ENCODE measurements at regions not wholly inside any gene's neighbourhood (a gene's known extent, or its start where the extent isn't known, plus 50 kb on each side); places are given as distances from the start of the nearest gene placed in this dataset.

DNA sequence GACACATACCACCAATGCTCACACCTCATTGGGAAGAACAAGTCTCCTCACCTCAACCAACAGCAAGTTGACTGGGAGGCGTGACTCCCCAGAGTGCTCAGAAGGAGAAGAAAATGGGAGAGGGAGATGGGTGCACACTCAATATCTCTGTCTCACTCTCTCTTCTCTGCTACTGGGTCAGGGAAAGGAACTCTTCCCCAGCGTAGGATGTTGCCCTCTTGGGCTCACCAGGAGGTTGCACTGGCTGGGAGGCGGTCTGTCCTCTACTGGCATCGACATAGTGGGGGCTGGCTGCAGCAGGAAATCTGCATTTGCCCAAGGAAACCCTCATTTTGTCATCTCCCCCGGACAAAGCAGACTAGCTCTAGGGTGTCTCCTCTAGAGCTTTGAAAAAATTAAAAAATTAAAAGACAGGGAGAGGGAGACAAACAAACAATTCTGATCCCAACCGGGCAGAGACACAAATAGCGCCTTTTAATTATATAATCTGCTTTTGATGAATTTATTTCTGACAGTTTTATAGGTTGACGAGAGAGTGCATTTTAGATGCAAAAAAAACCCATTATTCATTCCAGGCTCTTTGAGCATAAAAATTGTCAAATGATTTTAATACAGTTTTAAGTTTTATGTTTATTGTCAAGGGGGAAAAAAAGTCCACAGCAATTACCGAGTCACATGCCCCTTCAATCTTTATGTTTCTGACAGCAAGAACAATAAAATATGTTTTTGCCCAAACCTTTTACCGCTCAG, 179.3 kb upstream of the MVB12B start (continued):
- no peak for TF ChIP-seq PPARA (CRISPR knock-in tag; IDR thresholded peaks at IDR 0.05; ENCODE audit: borderline replicate concordance)

DNA sequence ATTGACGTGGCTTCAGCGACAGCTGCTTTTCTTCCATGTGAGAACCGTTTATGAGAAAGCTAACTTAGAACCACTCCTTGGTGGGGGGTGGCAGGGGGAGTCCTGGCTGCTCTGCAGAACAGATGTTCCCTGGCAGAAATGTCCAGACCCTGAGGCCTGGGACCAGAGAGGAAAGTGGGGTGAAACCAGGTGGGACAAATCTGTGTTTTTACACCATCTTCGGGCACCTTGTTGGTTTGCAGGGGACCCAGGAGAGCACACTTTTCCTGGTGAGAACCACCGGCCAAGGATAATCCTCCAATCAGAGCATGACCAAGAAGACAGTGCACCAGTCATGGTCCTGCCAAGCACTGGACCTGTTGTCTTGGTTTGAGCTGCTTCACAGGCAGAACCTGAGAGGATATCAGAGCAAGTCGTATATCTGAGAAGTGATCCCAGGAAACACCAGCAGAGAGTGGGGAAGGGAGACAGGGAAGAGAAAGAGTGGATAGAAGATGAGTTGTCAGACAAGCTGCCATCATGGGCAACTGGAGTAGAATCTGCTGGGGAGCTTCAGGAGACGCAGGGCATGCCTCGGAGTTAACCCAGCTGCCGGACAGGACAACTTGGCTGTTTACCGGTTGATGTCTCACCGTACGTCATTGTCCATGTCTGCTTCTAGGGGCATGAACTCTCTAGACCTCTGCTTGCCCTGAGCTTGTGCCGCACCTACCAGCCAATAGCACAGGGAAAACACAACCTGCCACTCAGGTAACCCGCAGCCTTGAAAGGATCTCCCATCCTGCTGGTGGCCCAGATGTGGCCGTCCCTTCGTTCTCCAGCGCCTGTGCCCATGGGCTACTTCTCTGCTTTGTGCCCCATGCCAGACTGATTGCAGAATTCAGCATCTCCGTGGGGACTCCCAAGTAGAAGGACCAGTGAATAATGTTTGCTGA, 178.4 kb upstream of the MVB12B start:
- ATAC-seq, result no peak
- TF ChIP-seq ZC3H10 (CRISPR knock-in tag; IDR thresholded peaks at IDR 0.05) (no peak), ARNTL (CRISPR knock-in tag; IDR thresholded peaks at IDR 0.05; ENCODE audit: borderline replicate concordance, low read depth) (no peak), TCF4 (CRISPR knock-in tag; IDR thresholded peaks at IDR 0.05; ENCODE audit: borderline replicate concordance) (no peak)

DNA sequence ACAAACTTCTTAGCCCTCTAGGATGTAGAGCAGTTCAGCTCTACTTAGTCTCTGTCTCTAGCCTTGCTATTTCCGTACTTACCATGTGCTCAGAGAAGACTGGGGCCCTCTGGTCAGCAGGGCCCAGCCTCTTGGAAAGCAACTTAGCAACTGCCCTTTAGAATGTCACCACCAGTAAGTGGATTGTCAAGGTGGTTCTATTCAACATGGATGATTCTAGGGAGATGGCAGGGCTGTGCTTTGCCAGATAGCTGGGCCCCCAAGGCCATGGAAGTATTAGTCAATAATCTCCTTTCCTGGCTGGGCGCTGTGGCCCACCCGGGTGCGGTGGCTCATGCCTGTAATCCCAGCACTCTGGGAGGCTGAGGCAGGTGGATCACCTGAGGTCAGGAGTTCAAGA, 177.6 kb upstream of the MVB12B start:
- no peak for ATAC-seq
- no peak for TF ChIP-seq TCF4 (CRISPR knock-in tag; IDR thresholded peaks at IDR 0.05; ENCODE audit: borderline replicate concordance)
- TF ChIP-seq TOX (CRISPR knock-in tag; IDR thresholded peaks at IDR 0.05; ENCODE audit: borderline replicate concordance), result no peak
- no peak for TF ChIP-seq ESRRG (CRISPR knock-in tag; IDR thresholded peaks at IDR 0.05)
- no peak for TF ChIP-seq ZC3H10 (CRISPR knock-in tag; IDR thresholded peaks at IDR 0.05)
- no peak for TF ChIP-seq RARB (CRISPR knock-in tag; IDR thresholded peaks at IDR 0.05)
- no peak for TF ChIP-seq CSDC2 (CRISPR knock-in tag; IDR thresholded peaks at IDR 0.05)
- TF ChIP-seq, protein P1, sequence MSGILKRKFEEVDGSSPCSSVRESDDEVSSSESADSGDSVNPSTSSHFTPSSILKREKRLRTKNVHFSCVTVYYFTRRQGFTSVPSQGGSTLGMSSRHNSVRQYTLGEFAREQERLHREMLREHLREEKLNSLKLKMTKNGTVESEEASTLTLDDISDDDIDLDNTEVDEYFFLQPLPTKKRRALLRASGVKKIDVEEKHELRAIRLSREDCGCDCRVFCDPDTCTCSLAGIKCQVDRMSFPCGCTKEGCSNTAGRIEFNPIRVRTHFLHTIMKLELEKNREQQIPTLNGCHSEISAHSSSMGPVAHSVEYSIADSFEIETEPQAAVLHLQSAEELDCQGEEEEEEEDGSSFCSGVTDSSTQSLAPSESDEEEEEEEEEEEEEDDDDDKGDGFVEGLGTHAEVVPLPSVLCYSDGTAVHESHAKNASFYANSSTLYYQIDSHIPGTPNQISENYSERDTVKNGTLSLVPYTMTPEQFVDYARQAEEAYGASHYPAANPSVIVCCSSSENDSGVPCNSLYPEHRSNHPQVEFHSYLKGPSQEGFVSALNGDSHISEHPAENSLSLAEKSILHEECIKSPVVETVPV (CRISPR knock-in tag; IDR thresholded peaks at IDR 0.05), result no peak
- TF ChIP-seq ZFP30 (CRISPR knock-in tag; IDR thresholded peaks at IDR 0.05), result no peak

DNA sequence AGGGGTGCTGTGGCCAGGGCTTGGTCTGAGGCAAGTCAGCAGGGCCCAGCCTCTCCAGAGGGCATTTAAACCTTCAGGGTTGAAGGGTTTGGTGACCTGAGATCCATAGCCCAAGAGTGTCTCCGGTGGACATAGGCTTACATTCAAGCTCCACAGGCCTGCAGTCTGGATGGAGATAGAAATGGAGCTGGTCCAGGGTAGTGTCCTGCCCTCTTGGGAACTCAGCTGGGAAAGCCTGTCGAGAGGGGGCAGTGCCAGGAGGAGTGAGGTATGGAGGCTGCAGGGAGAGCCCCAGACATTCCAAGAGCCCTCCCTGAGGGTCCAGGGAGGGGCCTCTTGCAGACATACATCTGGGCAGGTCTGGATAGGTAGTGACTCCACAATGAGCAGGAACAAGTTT, 177.0 kb upstream of the MVB12B start:
- ATAC-seq, result no peak
- no peak for TF ChIP-seq RARB (CRISPR knock-in tag; IDR thresholded peaks at IDR 0.05)
- no peak for TF ChIP-seq ZFP3 (CRISPR knock-in tag; IDR thresholded peaks at IDR 0.05)
- TF ChIP-seq, protein P1 (CRISPR knock-in tag; IDR thresholded peaks at IDR 0.05), result no peak

DNA sequence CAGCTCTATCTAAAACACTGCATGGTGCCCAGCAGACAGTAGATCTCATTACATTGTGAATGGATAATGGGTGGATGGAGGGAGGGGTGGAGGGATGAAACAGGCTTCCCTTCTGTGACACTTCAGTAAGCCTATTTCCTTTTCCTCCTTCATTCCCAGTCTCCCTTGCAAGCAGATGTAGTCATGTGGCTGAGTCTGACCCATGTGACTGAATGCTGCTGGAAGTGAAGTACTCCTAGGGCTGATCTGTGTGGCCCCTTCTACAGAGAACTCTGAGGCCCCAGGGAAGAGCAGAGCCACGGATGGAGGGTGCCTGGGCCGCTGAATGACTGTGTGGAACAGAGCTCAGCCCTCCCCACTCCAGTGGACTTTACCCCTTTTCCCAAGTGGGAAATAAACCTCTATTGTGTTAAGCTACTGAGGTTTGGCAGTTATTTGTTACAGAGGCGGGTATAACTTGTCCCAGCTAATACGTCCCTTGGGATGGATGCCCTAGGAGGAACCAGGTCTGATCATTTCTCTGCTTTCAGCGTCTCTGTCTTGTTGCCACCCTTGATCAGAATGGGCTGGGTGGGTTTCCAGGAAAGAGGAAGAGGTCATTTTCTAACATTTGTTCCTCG, 176.1 kb upstream of the MVB12B start:
- no peak for TF ChIP-seq CSDC2 (CRISPR knock-in tag; IDR thresholded peaks at IDR 0.05)
- no peak for TF ChIP-seq ESRRG (CRISPR knock-in tag; IDR thresholded peaks at IDR 0.05)
- no peak for TF ChIP-seq OSR1 (CRISPR knock-in tag; IDR thresholded peaks at IDR 0.05)
- TF ChIP-seq, protein P1 (CRISPR knock-in tag; IDR thresholded peaks at IDR 0.05), result no peak
- TF ChIP-seq ISL1 (CRISPR knock-in tag; IDR thresholded peaks at IDR 0.05), result no peak
- TF ChIP-seq, protein P2, sequence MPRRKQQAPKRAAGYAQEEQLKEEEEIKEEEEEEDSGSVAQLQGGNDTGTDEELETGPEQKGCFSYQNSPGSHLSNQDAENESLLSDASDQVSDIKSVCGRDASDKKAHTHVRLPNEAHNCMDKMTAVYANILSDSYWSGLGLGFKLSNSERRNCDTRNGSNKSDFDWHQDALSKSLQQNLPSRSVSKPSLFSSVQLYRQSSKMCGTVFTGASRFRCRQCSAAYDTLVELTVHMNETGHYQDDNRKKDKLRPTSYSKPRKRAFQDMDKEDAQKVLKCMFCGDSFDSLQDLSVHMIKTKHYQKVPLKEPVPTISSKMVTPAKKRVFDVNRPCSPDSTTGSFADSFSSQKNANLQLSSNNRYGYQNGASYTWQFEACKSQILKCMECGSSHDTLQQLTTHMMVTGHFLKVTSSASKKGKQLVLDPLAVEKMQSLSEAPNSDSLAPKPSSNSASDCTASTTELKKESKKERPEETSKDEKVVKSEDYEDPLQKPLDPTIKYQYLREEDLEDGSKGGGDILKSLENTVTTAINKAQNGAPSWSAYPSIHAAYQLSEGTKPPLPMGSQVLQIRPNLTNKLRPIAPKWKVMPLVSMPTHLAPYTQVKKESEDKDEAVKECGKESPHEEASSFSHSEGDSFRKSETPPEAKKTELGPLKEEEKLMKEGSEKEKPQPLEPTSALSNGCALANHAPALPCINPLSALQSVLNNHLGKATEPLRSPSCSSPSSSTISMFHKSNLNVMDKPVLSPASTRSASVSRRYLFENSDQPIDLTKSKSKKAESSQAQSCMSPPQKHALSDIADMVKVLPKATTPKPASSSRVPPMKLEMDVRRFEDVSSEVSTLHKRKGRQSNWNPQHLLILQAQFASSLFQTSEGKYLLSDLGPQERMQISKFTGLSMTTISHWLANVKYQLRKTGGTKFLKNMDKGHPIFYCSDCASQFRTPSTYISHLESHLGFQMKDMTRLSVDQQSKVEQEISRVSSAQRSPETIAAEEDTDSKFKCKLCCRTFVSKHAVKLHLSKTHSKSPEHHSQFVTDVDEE (CRISPR knock-in tag; IDR thresholded peaks at IDR 0.05), result no peak
- TF ChIP-seq, protein P3, sequence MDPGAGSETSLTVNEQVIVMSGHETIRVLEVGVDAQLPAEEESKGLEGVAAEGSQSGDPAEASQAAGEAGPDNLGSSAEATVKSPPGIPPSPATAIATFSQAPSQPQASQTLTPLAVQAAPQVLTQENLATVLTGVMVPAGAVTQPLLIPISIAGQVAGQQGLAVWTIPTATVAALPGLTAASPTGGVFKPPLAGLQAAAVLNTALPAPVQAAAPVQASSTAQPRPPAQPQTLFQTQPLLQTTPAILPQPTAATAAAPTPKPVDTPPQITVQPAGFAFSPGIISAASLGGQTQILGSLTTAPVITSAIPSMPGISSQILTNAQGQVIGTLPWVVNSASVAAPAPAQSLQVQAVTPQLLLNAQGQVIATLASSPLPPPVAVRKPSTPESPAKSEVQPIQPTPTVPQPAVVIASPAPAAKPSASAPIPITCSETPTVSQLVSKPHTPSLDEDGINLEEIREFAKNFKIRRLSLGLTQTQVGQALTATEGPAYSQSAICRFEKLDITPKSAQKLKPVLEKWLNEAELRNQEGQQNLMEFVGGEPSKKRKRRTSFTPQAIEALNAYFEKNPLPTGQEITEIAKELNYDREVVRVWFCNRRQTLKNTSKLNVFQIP (CRISPR knock-in tag; IDR thresholded peaks at IDR 0.05; ENCODE audit: borderline replicate concordance, low read depth), result no peak
- TF ChIP-seq ARNTL (CRISPR knock-in tag; IDR thresholded peaks at IDR 0.05; ENCODE audit: borderline replicate concordance, low read depth), result no peak
- TF ChIP-seq TOX (CRISPR knock-in tag; IDR thresholded peaks at IDR 0.05; ENCODE audit: borderline replicate concordance), result no peak
- no peak for TF ChIP-seq ZNF8 (CRISPR knock-in tag; IDR thresholded peaks at IDR 0.05)
- no peak for TF ChIP-seq PPARA (CRISPR knock-in tag; IDR thresholded peaks at IDR 0.05; ENCODE audit: borderline replicate concordance)
- no peak for TF ChIP-seq ZFP30 (CRISPR knock-in tag; IDR thresholded peaks at IDR 0.05)
- no peak for TF ChIP-seq RARB (CRISPR knock-in tag; IDR thresholded peaks at IDR 0.05)
- TF ChIP-seq BACH2 (CRISPR knock-in tag; IDR thresholded peaks at IDR 0.05; ENCODE audit: borderline replicate concordance), result no peak
- TF ChIP-seq ZNF565 (CRISPR knock-in tag; conservative IDR thresholded peaks at IDR 0.05; ENCODE audit: low read depth), result no peak
- no peak for TF ChIP-seq TCF4 (CRISPR knock-in tag; IDR thresholded peaks at IDR 0.05; ENCODE audit: borderline replicate concordance)
- no peak for TF ChIP-seq SNAI2 (CRISPR knock-in tag; IDR thresholded peaks at IDR 0.05)
- TF ChIP-seq, protein P4, sequence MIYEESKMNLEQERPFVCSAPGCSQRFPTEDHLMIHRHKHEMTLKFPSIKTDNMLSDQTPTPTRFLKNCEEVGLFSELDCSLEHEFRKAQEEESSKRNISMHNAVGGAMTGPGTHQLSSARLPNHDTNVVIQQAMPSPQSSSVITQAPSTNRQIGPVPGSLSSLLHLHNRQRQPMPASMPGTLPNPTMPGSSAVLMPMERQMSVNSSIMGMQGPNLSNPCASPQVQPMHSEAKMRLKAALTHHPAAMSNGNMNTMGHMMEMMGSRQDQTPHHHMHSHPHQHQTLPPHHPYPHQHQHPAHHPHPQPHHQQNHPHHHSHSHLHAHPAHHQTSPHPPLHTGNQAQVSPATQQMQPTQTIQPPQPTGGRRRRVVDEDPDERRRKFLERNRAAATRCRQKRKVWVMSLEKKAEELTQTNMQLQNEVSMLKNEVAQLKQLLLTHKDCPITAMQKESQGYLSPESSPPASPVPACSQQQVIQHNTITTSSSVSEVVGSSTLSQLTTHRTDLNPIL (CRISPR knock-in tag; IDR thresholded peaks at IDR 0.05; ENCODE audit: low read depth), result no peak
- no peak for TF ChIP-seq ZC3H10 (CRISPR knock-in tag; IDR thresholded peaks at IDR 0.05)

More for the DNA sequence above, 176.1 kb upstream of the MVB12B start:
- peak; percentile 7; the same call in 1 of the 3 replicates for ATAC-seq
